ENCODE measurements at regions not wholly inside any gene's neighbourhood (a gene's known extent, or its start where the extent isn't known, plus 50 kb on each side); places are given as distances from the start of the nearest gene placed in this dataset.

DNA sequence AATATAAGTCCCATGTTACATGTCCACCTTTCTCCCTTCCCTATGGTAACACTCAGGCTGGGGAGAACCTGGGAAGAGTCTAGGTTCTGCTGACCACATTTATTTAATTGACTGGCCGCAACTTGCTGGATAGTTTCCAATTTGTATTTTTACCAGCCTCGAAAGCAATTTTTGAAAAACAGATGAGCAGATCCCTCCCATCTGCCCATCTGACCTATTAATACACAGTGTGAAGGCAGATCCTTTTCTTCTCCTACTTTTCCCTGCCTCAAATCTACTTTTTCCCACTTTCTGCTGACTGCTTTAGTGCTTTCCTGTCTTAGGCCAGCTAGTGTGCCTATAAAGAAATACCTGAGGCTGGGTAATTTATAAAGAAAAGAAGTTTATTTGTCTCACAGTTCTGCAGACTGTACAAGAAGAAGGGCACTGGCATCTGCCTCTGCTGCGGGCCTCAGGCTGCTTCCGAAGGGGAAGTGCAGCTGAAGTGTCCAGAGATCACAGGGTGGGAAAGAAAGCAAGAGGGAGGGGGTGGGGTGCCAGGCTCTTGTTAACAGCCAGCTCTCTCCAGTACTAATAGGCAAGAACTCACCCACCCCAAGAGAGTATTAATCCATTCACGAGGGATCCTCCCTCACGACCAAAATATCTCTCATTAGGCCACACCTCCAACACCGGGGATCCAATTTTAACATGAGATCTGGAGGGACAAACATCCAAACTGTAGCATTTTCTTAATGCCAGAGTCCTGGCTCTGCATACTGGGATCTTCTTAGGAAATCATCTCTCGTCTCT, 336.0 kb upstream of the IGFBP3 start:
- H3K27ac ChIP-seq, result no peak overlapping the region
- intact Hi-C loops (cut with DNase I), result no loop called here
- no peaks in the 10 kb centered on the region for H3K36me3 ChIP-seq
- DNase-seq (ENCODE audit: extremely low spot score in 2 of 2), result no peak
- TF ChIP-seq POLR2A (IDR thresholded peaks at IDR 0.05) (no peak), POLR2AphosphoS5 (IDR thresholded peaks at IDR 0.05; ENCODE audit: insufficient read depth in 1 of 2, low read depth in 1 of 2) (no peak)
- TF ChIP-seq, protein P1, sequence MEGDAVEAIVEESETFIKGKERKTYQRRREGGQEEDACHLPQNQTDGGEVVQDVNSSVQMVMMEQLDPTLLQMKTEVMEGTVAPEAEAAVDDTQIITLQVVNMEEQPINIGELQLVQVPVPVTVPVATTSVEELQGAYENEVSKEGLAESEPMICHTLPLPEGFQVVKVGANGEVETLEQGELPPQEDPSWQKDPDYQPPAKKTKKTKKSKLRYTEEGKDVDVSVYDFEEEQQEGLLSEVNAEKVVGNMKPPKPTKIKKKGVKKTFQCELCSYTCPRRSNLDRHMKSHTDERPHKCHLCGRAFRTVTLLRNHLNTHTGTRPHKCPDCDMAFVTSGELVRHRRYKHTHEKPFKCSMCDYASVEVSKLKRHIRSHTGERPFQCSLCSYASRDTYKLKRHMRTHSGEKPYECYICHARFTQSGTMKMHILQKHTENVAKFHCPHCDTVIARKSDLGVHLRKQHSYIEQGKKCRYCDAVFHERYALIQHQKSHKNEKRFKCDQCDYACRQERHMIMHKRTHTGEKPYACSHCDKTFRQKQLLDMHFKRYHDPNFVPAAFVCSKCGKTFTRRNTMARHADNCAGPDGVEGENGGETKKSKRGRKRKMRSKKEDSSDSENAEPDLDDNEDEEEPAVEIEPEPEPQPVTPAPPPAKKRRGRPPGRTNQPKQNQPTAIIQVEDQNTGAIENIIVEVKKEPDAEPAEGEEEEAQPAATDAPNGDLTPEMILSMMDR (IDR thresholded peaks at IDR 0.05), result no peak
- H3K27me3 ChIP-seq, result no peaks in the 10 kb centered on the region
- H3K9me3 ChIP-seq, result peaks cover 2% of the 10 kb centered on the region
- H3K4me1 ChIP-seq, result no peaks in the 10 kb centered on the region
- H3K4me3 ChIP-seq, result no peak overlapping the region

DNA sequence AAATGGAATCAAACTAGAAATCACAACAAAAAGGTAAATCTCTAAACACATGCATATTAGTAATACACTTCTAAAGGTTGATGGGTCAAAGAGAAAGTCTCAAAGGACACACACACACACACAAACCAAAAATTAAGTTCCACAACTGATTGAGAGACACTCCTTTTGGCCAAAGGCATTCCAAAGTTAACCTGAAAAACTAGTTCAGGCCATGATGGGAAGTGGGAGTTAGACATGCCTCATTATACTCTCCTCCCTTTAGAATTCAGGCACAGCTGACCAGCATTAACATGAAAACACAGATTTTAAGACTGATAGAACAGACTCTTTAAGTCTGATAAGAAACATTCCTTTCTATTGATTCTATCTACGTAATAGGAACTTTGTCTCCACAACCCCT, 332.4 kb upstream of the IGFBP3 start:
- H3K36me3 ChIP-seq, result no peaks in the 10 kb centered on the region
- H3K27ac ChIP-seq, result no peak overlapping the region
- intact Hi-C loops (cut with DNase I), result no loop called here
- no peak overlapping the region for H3K4me3 ChIP-seq
- TF ChIP-seq POLR2A (IDR thresholded peaks at IDR 0.05) (no peak), POLR2AphosphoS5 (IDR thresholded peaks at IDR 0.05; ENCODE audit: insufficient read depth in 1 of 2, low read depth in 1 of 2) (no peak)
- TF ChIP-seq, protein P1 (IDR thresholded peaks at IDR 0.05), result no peak
- H3K9me3 ChIP-seq, result no peaks in the 10 kb centered on the region
- H3K4me1 ChIP-seq, result no peaks in the 10 kb centered on the region
- no peaks in the 10 kb centered on the region for H3K27me3 ChIP-seq
- DNase-seq (ENCODE audit: extremely low spot score in 2 of 2), result no peak

DNA sequence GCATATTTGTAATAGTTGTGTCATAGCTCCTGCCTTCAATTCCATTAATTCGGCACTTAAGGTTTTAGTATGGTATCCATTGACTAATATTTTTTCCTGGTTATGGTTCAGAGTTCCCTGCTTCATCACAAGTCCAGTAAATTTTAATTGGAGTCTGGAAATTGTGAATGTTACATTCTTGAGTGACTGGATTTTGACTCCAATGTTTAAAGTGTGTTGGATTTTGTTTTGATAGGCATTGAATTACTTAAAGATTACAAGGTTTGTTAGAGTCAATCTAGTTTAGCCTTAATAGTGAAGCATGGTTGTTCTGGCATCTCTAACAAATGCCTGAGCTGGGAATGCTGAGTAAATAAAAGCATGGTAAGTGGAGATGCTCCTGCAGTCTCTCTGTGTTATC, 326.6 kb upstream of the IGFBP3 start:
- intact Hi-C loops (cut with DNase I), result no loop called here
- no peak overlapping the region for H3K4me3 ChIP-seq
- H3K27ac ChIP-seq, result no peak overlapping the region
- no peaks in the 10 kb centered on the region for H3K36me3 ChIP-seq
- H3K4me1 ChIP-seq, result no peaks in the 10 kb centered on the region
- no peak for TF ChIP-seq POLR2A (IDR thresholded peaks at IDR 0.05)
- TF ChIP-seq, protein P1 (IDR thresholded peaks at IDR 0.05), result no peak
- no peak for TF ChIP-seq POLR2AphosphoS5 (IDR thresholded peaks at IDR 0.05; ENCODE audit: insufficient read depth in 1 of 2, low read depth in 1 of 2)
- H3K27me3 ChIP-seq, result no peaks in the 10 kb centered on the region
- H3K9me3 ChIP-seq, result no peaks in the 10 kb centered on the region
- DNase-seq (ENCODE audit: extremely low spot score in 2 of 2), result no peak

DNA sequence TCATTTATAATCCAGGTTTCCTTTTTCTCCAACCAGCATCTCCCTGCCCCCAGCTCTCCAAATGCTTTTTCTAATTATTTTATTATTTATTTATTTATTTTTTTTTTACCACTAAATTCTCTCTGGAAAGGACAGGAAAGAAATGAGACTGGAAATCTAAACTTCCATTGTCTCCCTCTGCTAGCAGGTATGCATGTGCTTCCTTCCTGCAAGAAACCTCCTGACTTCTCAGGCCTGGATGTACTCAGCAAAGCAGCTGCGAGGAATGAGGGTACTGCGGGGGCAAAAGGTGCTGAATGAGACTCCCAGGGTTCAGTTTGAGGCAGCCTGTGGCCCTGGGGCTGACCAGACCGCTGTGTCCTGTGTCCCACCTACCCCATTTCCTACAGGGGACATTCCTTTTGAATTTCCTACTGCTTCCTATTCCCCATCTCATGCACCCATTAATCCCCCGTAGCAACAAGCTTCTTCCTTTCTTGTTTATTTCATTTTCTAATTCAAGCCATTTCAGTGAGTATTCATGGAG, 324.6 kb upstream of the IGFBP3 start:
- Histone ChIP-seq H3K4me3 (no peak overlapping the region), H3K4me1 (no peaks in the 10 kb centered on the region), H3K36me3 (no peaks in the 10 kb centered on the region), H3K27ac (no peak overlapping the region), H3K9me3 (no peaks in the 10 kb centered on the region), H3K27me3 (no peaks in the 10 kb centered on the region)
- no peak for DNase-seq (ENCODE audit: extremely low spot score in 2 of 2)
- TF ChIP-seq, protein P1 (IDR thresholded peaks at IDR 0.05), result no peak
- no peak for TF ChIP-seq POLR2AphosphoS5 (IDR thresholded peaks at IDR 0.05; ENCODE audit: insufficient read depth in 1 of 2, low read depth in 1 of 2)
- TF ChIP-seq POLR2A (IDR thresholded peaks at IDR 0.05), result no peak
- intact Hi-C loops (cut with DNase I), result no loop called here

DNA sequence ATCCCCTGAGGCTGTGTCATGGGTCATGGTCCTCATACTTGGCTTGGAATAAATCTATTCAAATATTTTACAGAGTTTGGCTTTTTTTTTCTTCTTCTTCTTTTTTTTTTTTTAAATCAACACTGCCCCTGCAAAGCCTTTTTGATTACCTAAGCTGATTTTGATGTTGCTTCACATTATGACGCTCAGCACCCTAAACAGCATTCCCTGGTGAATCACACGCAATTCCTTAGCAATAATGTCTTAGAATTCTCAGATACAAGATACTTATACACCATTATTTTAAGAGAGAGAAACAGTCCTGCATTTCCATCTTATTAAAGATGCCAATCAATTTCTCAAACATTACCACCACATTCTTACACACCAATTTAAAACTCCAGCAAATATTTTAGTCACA, 323.7 kb upstream of the IGFBP3 start:
- Histone ChIP-seq H3K27me3 (no peaks in the 10 kb centered on the region), H3K27ac (no peak overlapping the region), H3K4me3 (no peak overlapping the region), H3K36me3 (no peaks in the 10 kb centered on the region), H3K9me3 (no peaks in the 10 kb centered on the region), H3K4me1 (no peaks in the 10 kb centered on the region)
- TF ChIP-seq POLR2A (IDR thresholded peaks at IDR 0.05) (no peak), POLR2AphosphoS5 (IDR thresholded peaks at IDR 0.05; ENCODE audit: insufficient read depth in 1 of 2, low read depth in 1 of 2) (no peak)
- TF ChIP-seq, protein P1 (IDR thresholded peaks at IDR 0.05), result no peak
- DNase-seq (ENCODE audit: extremely low spot score in 2 of 2), result no peak
- intact Hi-C loops (cut with DNase I), result loop anchor here (5.0 kb wide), 1 partner anchor 83 kb away; no protein-coding TSS in a partner anchor
